HG02610 (cell line): ENCODE measurements at regions not wholly inside any gene's neighbourhood (a gene's known extent, or its start where the extent isn't known, plus 50 kb on each side); places are given as distances from the start of the nearest gene placed in this dataset.

ENCODE experiments used
- ATAC-seq: cut with Tn5 transposase; IDR thresholded peaks from one replicate; pipeline ENCODE4 v1.9.1; 2021; ENCODE audit warnings: mild to moderate bottlenecking, moderate library complexity; ENCODE audit not compliant: unreplicated experiment

DNA sequence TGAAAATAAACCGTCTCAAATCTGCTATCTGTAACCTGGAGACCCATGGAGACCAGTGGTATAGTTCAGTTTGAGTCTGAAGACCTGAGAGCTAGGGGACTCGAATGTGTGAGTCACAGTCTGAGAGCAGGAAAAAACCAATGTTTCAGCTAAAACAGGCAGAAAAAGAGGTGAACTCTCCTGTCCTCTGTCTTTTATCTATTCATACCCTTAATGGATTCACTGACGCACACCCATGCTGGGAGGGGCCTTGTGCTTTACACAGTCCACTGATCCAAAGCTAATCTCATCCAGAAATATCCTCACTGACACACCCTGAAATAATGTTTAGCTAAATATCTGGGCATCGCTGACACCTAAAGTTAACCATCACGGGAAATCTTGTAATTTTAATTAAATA is 297.9 kb downstream of the GPM6A start:
- ATAC-seq: no peak

DNA sequence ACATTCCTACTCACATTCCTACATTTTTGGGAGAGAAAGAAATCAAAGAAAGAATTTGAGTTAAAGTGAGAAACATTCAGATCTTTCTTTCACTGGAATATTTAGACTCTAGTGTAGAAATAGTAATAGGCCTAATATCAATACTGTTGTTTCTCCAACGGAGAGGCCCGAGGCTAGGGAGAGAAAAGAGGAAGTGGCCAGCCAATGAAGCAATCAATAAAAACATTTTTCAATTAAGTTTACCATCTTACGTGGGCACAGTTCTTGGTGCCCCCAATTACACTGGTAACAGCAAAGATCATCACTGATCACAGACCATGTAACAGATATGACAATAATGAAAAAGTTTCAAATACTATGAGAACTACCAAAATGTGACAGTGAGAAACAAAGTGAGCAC is 281.4 kb downstream of the GPM6A start:
- no peak for ATAC-seq

DNA sequence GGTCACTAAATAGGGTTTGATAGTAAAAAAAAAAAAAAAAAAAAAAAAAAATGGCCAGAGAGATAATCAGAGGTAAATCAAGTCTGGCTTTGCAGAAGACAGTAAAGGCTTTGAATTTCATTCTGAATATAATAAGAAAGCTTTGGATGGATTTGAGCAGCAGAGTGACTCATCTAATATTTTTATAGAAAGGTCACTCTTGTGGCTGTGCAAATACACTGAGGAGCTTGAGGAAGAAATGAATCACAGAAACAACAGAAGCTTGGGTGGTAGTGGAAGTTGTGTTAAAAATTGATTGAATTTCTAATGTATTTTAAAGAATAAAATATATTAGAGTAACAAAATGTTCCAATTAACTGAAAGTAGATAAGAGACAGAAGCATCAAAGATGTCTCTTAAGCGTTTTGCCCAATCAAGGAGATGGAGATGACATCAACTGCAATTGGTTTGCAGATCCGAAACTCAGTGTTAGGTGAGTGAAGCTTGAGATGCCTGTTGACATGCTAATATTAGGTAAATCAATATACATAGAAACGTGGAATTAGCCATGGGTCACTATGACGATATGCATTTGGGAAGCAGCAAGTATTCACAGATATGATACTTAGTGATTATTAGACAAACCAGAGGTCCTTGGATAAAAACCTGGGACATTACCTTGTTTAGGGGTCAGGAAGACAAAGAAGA is 280.5 kb downstream of the GPM6A start:
- no peak for ATAC-seq

DNA sequence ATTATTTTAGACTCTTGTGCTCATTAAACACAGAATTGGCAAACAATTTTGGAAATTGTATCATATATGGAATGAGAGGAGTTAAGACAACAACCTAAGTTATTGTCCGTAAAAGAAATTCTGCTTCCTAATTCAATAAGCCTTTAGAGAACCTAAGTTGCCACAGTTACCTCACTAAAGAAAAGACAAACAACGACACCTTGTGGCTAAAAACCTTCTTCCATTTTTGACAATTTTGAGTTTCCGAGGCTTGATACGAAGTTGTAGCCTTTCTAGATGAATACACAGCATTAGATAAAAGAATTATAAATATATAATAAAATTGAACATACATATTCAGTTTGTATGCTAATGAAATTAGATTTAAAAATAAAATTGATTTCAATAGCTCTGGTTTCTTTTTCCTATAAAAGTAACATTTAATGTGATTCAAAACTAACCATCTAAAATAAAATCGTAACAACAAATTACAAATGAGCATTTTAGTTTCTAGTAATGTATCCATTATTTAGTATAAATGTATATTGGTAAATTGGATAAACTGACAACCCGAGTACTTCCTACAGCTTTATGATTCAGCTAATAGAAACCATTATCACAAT is 275.1 kb downstream of the GPM6A start:
- no peak for ATAC-seq

DNA sequence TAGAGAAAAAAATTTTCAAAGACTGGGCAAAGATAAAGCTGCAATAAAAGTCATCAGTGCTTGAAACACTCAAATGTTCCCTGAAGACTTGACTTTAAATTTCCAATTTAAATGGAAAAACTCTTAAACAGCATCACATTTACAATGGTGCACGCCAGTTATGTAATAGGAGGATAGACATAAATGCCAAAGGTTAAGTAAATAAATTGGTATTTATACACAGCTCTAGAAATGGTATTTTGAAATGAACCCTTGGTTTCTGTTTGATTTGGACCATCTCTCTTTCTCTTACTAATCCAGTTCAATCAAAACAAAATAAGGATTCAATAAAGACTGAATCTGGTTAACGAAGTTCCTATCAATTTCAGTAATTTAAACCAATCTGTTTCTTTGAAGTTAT is 272.6 kb downstream of the GPM6A start:
- no peak for ATAC-seq

DNA sequence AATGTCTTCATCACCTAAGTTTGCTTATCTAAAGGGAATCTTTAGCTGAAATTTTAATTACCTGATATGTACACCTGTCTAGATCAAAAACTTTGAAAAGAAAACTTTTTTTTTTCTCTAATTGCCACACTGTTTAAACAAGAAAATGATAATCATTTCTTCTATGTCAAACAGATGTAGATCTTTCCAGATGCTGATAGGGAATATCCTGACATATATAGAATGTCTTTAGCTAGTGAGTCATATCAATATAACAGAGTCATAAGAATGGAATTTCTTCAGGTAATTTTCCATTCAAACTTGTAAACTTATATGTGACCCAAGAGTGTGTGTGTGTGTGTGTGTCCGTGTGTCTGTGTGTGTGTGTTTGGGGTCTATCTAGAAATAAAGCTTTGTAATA is 271.9 kb downstream of the GPM6A start:
- ATAC-seq: no peak

DNA sequence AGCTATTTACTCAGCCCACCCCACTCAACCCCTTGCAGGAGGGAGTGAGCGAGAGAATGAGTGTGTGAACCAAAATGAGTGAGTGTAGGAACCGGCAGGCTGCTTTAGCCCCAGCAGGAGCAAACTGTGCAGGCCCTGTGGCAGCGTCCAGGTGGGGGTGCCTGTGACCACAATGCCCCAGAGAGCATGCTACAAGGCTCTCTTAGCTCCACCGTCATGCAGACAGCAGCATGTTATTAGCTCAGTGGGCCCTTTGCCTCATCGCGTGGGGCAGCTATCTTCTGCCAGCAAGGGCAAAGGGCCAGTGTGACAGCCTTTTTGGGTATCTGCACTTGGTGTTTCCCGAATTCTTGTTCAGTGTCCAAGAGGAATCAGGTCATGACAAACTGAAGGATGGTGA is 271.3 kb downstream of the GPM6A start:
- no peak for ATAC-seq

DNA sequence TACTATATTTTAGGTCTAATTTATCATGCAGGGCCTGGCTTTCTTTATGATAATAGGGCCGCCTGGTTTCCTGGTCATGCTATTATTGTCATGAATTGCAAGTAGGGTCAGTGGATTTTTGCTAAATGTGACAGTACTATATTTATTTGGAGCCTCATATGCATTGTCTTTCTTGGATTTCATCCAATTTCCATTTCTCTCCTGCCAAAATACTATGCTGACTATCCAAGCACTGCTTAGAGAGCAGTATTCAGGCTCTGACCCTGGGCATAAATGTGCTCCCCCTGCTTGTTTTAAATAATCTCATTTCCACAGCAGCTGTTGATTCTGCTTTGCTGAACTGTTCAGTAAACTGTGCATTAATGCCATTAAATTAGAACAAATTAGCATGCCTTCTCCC is 269.3 kb downstream of the GPM6A start:
- ATAC-seq: no peak

DNA sequence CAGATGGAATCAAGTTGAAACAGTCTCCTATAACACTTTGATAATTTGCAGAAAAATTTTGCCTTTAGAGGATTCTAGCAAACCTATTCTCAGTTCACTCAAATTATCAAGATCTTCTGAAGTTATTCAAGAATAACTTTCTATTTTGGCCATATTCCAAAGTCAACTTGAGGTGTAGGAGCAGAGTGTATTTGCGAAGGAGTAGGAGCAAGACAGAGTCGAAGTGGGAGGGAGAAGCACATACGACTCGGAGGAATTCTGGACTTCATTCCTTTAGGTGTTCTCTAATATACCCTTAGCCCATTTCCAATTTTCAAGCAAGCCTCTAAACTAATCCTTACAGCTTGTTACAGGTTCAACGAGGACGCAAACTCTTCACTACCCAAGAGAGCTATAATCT is 252.9 kb downstream of the GPM6A start:
- ATAC-seq: no peak

DNA sequence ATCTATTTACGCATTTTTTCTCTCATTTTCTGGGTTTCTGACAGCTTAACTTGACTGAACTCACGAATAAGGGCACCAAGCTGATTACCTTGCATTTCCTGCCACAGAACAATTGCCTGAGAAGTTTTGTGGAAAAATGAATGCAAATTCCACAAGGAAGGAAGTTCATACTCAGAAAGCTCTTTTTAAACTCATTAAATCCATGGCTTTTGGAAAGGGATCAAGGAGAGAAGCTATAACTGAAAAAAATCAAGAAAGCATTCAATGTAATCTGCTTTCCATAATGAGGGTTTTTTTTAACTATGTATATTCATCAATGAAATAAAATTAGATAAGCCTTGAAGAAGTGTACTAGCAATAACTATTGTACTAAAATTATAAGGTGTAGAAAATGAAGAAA is 252.5 kb downstream of the GPM6A start:
- no peak for ATAC-seq

DNA sequence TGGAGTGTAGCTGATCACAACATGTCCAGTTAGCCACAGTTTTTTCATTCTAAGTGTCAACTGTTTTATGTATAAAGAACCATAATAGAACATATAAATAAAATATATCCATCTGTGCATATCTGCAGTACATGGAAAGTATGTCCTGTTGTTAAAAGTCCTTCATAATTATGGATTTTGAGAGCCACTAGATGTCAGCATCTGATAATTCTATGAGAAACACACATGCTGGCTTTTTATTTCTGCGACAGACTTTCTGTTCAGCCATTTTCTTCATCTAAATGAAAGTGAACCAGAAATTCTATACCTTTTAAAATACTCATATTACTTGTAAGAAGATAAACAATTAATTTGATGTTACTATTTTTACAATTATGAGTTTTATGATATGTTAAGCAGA is 251.5 kb downstream of the GPM6A start:
- no peak for ATAC-seq

DNA sequence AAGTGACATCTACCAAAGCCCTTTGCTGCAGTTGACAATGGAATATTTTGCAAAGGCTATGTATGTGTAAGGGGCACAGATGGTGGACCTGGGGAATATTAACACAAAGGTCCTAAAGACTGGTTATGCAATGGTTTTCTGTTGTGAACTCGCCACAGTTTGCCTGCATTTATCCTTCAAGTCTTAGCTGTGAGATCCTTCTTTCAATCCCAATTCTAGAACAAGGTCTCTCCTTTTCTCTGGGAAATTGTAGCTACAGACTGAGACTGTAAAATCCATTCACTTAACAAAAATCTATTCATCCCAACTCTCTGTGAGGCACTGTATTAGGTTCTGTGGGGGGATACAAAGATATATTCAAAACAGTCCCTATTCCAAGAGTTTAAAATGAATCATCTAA is 250.4 kb downstream of the GPM6A start:
- no peak for ATAC-seq

DNA sequence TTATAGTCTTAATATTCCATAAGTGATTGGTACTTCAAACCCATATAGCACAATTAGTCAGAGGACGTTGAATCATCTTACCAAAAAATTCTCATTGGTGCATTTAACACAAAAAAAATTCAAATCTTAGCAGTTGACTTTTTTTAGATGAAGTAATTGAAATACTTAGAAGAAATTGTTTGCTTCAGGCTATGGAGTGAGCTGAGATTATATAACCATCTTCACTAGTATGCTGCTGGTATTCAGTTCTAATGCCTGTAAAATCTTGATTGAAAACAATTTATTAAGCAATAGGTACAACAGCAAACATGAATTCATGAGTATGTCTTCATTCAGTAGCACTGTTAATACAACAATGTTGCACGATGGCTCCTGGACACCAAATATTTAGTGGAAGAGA is 250.0 kb downstream of the GPM6A start:
- no peak for ATAC-seq

DNA sequence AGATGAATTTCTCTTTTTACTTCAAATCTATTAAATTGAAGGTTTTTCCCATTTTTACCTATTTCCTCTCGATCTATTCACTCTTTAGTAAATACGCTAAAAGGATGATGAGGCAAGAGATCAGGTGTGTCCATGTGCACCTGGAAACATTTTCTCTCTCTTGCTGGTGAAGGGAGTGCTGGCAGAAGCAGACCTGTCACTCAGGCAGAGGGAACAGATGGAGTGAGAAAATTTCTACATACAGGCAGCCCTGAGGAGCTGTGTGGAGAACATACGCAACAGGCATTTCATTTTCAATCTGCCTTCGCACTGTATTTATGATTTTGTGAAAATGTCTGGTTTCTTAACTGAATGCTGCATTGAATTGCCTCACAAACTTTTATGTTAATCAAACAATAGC is 249.5 kb downstream of the GPM6A start:
- ATAC-seq: no peak
